ENCODE measurements at regions not wholly inside any gene's neighbourhood (a gene's known extent, or its start where the extent isn't known, plus 50 kb on each side); places are given as distances from the start of the nearest gene placed in this dataset.

DNA sequence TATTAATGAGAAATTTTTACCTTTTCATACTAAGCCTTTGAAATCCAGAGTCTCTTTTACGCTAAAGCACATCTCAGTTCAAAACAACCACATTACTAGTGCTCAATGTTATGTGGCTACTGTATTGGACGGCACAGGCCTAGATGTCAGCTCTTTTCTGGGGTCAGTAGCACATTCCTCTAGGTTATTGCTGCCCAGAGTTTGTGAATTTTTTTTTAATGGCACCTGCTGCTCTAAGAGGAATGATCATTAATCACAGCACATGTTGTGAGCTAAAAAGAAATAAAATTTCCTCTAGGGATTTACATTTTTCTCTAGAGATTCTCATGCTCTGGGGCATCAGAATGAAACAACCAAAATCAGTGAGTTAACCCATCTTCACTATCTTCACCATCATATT, 436.8 kb upstream of the THBS1 start:
- no peaks in the 10 kb centered on the region for H3K36me3 ChIP-seq (ENCODE audit: insufficient read depth, low read length)
- no peak overlapping the region for H3K4me2 ChIP-seq (ENCODE audit: low read depth, low read length, poor library complexity, severe bottlenecking)
- no peak overlapping the region for H3K9ac ChIP-seq (ENCODE audit: low read length)
- H3K9me3 ChIP-seq (ENCODE audit: low read length) = no peaks in the 10 kb centered on the region
- H3K27ac ChIP-seq (ENCODE audit: low read length) = no peak overlapping the region
- no peak for DNase-seq
- H4K20me1 ChIP-seq (ENCODE audit: insufficient read depth, low read depth, low read length) = no peaks in the 10 kb centered on the region
- no peaks in the 10 kb centered on the region for H3K9me2 ChIP-seq (replicated peaks; ENCODE audit: insufficient read depth, low read length)
- no peak overlapping the region for H2AFZ ChIP-seq (ENCODE audit: low read length)
- no peaks in the 10 kb centered on the region for H3K4me1 ChIP-seq (ENCODE audit: low read length)
- H3K4me3 ChIP-seq (ENCODE audit: low read length) = no peak overlapping the region
- no peaks in the 10 kb centered on the region for H3K79me2 ChIP-seq (ENCODE audit: low read length)
- no peaks in the 10 kb centered on the region for H3K27me3 ChIP-seq (ENCODE audit: low read length)

DNA sequence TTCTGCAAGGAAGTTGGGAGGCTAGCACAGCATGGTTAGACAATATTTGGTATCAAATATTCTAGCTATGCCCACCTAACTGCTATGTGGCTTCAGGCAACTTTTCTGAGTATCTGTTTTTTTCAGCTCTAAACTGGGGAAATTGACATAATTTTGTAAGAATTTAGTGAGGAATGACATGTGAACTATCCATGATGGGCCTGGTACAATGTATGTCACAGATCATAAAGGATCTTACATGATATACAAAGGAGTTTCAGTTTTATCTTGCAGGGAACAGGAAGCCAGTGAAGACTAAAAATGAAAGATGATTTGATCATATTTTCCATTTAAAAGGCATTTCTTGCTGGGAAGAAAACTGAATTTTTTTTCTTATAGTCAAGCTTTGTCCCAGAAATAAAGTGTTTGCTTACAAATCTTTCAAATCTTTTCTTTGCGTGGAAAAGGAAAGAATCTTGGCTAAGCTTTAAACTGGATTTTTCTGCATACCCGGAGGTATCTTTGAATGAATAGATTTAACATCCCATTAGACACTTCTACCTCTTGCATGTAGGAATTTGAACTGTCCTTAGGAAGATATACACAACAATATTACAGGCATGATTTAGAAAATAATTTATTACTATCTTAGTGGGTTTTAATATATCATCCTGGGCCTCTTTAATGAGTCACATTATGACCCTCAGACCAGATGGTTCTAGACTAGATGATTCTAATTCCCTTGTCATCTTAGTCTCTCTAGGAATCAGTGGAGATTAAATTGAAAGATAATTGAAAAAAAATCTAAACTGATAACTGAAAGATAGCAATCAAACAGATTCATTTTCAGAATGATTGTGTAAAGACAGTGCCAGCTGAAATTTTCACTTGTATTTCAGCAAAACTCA, 436.0 kb upstream of the THBS1 start:
- DNase-seq = no peak
- Histone ChIP-seq H2AFZ (ENCODE audit: low read length) (no peak overlapping the region), H4K20me1 (ENCODE audit: insufficient read depth, low read depth, low read length) (no peaks in the 10 kb centered on the region), H3K79me2 (ENCODE audit: low read length) (no peaks in the 10 kb centered on the region), H3K27me3 (ENCODE audit: low read length) (no peaks in the 10 kb centered on the region), H3K9me3 (ENCODE audit: low read length) (no peaks in the 10 kb centered on the region), H3K9ac (ENCODE audit: low read length) (no peak overlapping the region), H3K4me2 (ENCODE audit: low read depth, low read length, poor library complexity, severe bottlenecking) (no peak overlapping the region), H3K36me3 (ENCODE audit: insufficient read depth, low read length) (no peaks in the 10 kb centered on the region), H3K4me3 (ENCODE audit: low read length) (no peak overlapping the region), H3K27ac (ENCODE audit: low read length) (no peak overlapping the region), H3K9me2 (replicated peaks; ENCODE audit: insufficient read depth, low read length) (no peaks in the 10 kb centered on the region), H3K4me1 (ENCODE audit: low read length) (no peaks in the 10 kb centered on the region)

DNA sequence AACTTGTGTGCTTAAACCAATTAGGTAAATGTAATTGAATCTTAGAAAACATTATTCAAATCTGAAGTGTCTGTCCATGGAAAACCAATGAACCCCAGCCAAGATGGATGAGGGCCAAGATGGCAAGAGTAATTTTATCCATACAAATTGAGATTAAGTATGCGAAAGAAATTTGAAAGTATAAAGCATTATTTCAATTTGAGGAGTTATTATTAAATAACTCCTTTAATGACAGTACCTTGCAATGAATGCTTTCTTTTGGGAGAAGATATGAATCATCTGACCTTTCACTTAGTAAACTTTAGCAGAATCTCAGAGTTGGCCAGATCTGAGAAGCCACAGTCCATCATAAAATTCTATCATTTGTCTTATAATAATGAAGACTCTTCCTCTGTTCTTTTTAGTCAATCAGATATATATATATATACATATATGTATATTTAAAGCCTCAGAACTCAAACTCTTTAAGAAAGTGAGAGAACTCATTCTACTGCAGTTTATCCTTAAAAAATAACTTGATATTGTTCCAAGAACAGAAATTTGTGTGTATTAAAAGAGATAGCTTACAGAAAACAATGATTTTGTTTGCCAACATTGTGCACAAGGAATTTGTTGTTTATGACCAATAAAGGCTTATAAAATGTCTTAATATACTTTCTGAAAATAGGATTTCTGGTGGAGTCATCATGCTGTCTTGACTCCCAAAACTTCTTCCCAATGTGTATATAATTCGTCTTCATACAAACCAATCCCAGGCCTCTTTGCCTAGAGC, 434.8 kb upstream of the THBS1 start:
- no peak for DNase-seq
- no peaks in the 10 kb centered on the region for H3K36me3 ChIP-seq (ENCODE audit: insufficient read depth, low read length)
- H3K27ac ChIP-seq (ENCODE audit: low read length) = no peak overlapping the region
- no peak overlapping the region for H3K4me2 ChIP-seq (ENCODE audit: low read depth, low read length, poor library complexity, severe bottlenecking)
- no peaks in the 10 kb centered on the region for H3K4me1 ChIP-seq (ENCODE audit: low read length)
- no peaks in the 10 kb centered on the region for H3K9me2 ChIP-seq (replicated peaks; ENCODE audit: insufficient read depth, low read length)
- H4K20me1 ChIP-seq (ENCODE audit: insufficient read depth, low read depth, low read length) = no peaks in the 10 kb centered on the region
- no peak overlapping the region for H2AFZ ChIP-seq (ENCODE audit: low read length)
- H3K4me3 ChIP-seq (ENCODE audit: low read length) = no peak overlapping the region
- no peaks in the 10 kb centered on the region for H3K79me2 ChIP-seq (ENCODE audit: low read length)
- H3K27me3 ChIP-seq (ENCODE audit: low read length) = no peaks in the 10 kb centered on the region
- H3K9me3 ChIP-seq (ENCODE audit: low read length) = no peaks in the 10 kb centered on the region
- no peak overlapping the region for H3K9ac ChIP-seq (ENCODE audit: low read length)

DNA sequence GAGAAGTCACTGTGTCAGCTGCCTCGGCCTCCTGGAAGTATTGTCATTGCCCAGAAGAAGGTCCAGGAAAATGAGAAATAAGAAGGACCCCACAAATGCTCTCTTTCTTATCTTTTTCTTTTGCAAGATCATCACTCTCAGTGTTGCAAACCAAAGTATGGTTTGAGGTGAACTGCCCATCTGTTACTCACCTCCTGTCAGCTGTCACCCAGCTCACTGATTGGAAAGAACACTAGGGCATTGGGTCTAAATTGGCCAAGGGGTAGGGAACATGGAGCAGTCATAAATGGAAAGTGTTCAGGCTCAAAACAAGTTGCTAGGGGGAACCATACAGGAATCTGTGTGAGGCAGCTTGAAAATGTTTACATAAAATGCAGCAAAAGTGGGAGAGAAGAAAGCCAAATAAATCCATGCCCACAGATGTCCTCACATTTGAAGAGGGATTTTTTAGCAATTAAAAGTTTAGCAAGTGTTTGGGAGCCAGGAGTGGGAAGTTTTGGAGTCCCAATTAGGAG, 431.2 kb upstream of the THBS1 start:
- DNase-seq = no peak
- H3K9ac ChIP-seq (ENCODE audit: low read length) = no peak overlapping the region
- no peaks in the 10 kb centered on the region for H3K79me2 ChIP-seq (ENCODE audit: low read length)
- no peak overlapping the region for H3K4me2 ChIP-seq (ENCODE audit: low read depth, low read length, poor library complexity, severe bottlenecking)
- no peak overlapping the region for H3K27ac ChIP-seq (ENCODE audit: low read length)
- no peak overlapping the region for H3K4me3 ChIP-seq (ENCODE audit: low read length)
- no peaks in the 10 kb centered on the region for H3K36me3 ChIP-seq (ENCODE audit: insufficient read depth, low read length)
- H3K4me1 ChIP-seq (ENCODE audit: low read length) = no peaks in the 10 kb centered on the region
- H3K9me2 ChIP-seq (replicated peaks; ENCODE audit: insufficient read depth, low read length) = no peaks in the 10 kb centered on the region
- no peak overlapping the region for H2AFZ ChIP-seq (ENCODE audit: low read length)
- no peaks in the 10 kb centered on the region for H3K27me3 ChIP-seq (ENCODE audit: low read length)
- no peaks in the 10 kb centered on the region for H3K9me3 ChIP-seq (ENCODE audit: low read length)
- H4K20me1 ChIP-seq (ENCODE audit: insufficient read depth, low read depth, low read length) = no peaks in the 10 kb centered on the region

DNA sequence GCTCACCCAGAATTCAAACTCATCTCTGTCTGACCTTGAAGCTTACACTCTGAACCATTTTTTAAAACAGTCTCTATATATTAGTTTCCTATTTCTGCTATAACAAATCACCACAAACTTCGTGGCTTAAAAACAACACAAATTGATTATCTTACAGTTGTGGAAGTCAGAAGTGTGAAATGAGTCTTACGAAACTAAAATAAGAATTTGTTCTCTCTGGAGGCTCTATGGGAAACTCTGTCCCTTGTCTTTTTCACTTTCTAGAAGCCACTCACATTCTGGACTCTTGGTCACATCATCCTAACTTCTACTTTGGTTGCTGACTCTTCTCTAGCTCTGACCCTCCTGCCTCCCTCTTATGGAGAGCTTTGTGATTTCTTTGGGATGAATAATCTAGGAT, 429.3 kb upstream of the THBS1 start:
- no peaks in the 10 kb centered on the region for H3K36me3 ChIP-seq (ENCODE audit: insufficient read depth, low read length)
- no peaks in the 10 kb centered on the region for H4K20me1 ChIP-seq (ENCODE audit: insufficient read depth, low read depth, low read length)

DNA sequence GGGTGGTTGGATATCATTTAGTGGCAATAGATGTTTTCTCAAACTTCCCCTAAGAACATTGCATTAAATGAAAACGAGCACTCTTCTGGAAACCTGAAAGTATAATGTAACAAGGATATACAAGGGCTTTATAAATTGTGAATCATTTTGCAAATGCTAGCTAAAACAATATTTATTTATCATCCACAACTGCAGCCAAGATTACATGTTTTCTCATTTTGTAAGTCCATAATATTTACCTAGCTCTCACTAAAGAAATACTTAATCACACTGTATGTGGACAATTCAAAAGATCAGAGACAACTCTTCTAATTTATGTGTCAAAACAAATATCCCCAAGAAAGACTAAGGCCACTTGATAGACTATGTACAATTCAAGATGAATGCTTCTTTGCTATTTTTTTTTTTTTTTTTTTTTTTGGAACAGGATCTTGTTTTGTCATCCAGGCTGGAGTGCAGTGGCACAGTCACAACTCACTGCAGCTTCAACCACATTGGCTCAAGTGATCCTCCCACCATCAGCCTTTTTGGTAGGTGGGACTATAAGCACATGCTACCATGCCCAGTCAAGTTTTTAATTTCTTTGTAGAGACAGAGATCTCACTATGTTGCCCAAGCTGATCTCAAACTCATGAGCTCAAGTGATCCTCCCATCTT, 427.7 kb upstream of the THBS1 start:
- H3K9ac ChIP-seq (ENCODE audit: low read length) = no peak overlapping the region
- no peaks in the 10 kb centered on the region for H3K9me2 ChIP-seq (replicated peaks; ENCODE audit: insufficient read depth, low read length)
- no peaks in the 10 kb centered on the region for H3K4me1 ChIP-seq (ENCODE audit: low read length)
- H3K36me3 ChIP-seq (ENCODE audit: insufficient read depth, low read length) = no peaks in the 10 kb centered on the region
- no peak overlapping the region for H2AFZ ChIP-seq (ENCODE audit: low read length)
- no peak overlapping the region for H3K27ac ChIP-seq (ENCODE audit: low read length)
- no peak overlapping the region for H3K4me3 ChIP-seq (ENCODE audit: low read length)
- no peaks in the 10 kb centered on the region for H3K79me2 ChIP-seq (ENCODE audit: low read length)
- no peaks in the 10 kb centered on the region for H3K9me3 ChIP-seq (ENCODE audit: low read length)
- no peaks in the 10 kb centered on the region for H4K20me1 ChIP-seq (ENCODE audit: insufficient read depth, low read depth, low read length)
- no peak overlapping the region for H3K4me2 ChIP-seq (ENCODE audit: low read depth, low read length, poor library complexity, severe bottlenecking)
- no peak for DNase-seq
- no peaks in the 10 kb centered on the region for H3K27me3 ChIP-seq (ENCODE audit: low read length)

More for the DNA sequence above, 429.3 kb upstream of the THBS1 start:
- H3K27me3 ChIP-seq (ENCODE audit: low read length) = no peaks in the 10 kb centered on the region
- no peaks in the 10 kb centered on the region for H3K9me3 ChIP-seq (ENCODE audit: low read length)
- no peak for DNase-seq
- no peaks in the 10 kb centered on the region for H3K79me2 ChIP-seq (ENCODE audit: low read length)
- H3K27ac ChIP-seq (ENCODE audit: low read length) = no peak overlapping the region
- H3K4me1 ChIP-seq (ENCODE audit: low read length) = no peaks in the 10 kb centered on the region
- no peak overlapping the region for H3K4me2 ChIP-seq (ENCODE audit: low read depth, low read length, poor library complexity, severe bottlenecking)
- no peak overlapping the region for H3K4me3 ChIP-seq (ENCODE audit: low read length)
- H2AFZ ChIP-seq (ENCODE audit: low read length) = no peak overlapping the region
- no peaks in the 10 kb centered on the region for H3K9me2 ChIP-seq (replicated peaks; ENCODE audit: insufficient read depth, low read length)
- no peak overlapping the region for H3K9ac ChIP-seq (ENCODE audit: low read length)

DNA sequence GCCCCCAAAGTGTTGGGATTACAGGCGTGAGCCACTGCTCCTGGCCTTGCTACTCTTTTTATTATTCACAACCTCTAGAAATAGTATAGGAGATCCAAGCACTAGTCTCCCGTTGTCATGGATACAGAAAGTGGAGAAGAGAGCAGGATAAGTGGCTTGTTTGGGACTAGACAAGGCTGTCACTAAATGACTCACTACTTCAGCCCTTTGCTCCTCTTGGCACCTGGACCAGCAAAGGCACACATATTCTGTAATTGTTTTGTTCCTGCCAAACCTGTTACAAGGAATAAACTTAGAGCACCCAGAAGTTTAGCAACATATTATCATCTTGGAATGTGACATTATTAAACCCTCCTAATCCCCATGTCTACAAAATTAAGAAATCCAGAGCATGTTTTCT, 427.2 kb upstream of the THBS1 start:
- no peak overlapping the region for H3K4me3 ChIP-seq (ENCODE audit: low read length)
- H3K27ac ChIP-seq (ENCODE audit: low read length) = no peak overlapping the region
- H3K4me1 ChIP-seq (ENCODE audit: low read length) = no peaks in the 10 kb centered on the region
- no peak for DNase-seq
- no peak overlapping the region for H3K4me2 ChIP-seq (ENCODE audit: low read depth, low read length, poor library complexity, severe bottlenecking)
- H3K27me3 ChIP-seq (ENCODE audit: low read length) = no peaks in the 10 kb centered on the region
- no peaks in the 10 kb centered on the region for H4K20me1 ChIP-seq (ENCODE audit: insufficient read depth, low read depth, low read length)
- H3K79me2 ChIP-seq (ENCODE audit: low read length) = no peaks in the 10 kb centered on the region
- H3K36me3 ChIP-seq (ENCODE audit: insufficient read depth, low read length) = no peaks in the 10 kb centered on the region
- no peaks in the 10 kb centered on the region for H3K9me3 ChIP-seq (ENCODE audit: low read length)
- no peaks in the 10 kb centered on the region for H3K9me2 ChIP-seq (replicated peaks; ENCODE audit: insufficient read depth, low read length)
- H2AFZ ChIP-seq (ENCODE audit: low read length) = no peak overlapping the region
- no peak overlapping the region for H3K9ac ChIP-seq (ENCODE audit: low read length)

DNA sequence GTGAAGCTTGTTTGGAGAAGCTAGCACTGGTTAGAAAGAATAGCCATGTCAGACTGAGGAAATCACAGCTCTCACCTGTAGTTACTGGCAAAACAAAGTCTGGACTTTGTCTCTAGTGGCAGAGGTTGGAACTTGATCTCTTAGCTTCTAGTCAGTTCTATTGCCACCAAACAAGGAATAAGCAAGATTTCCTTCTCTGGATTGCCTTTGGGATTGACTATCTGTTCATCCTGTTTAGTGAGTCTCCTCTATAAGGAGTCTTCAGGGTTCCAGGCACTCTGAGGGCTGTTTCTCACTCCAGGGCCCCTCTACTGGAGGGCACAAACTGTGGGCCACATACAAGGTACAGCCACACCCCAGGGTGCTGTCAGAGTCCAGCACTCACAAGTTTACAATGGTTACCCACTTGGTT, 426.6 kb upstream of the THBS1 start:
- Histone ChIP-seq H3K27me3 (ENCODE audit: low read length) (no peaks in the 10 kb centered on the region), H2AFZ (ENCODE audit: low read length) (no peak overlapping the region), H3K9me3 (ENCODE audit: low read length) (no peaks in the 10 kb centered on the region), H3K4me2 (ENCODE audit: low read depth, low read length, poor library complexity, severe bottlenecking) (no peak overlapping the region), H3K4me1 (ENCODE audit: low read length) (no peaks in the 10 kb centered on the region), H3K79me2 (ENCODE audit: low read length) (no peaks in the 10 kb centered on the region), H4K20me1 (ENCODE audit: insufficient read depth, low read depth, low read length) (no peaks in the 10 kb centered on the region), H3K27ac (ENCODE audit: low read length) (no peak overlapping the region), H3K4me3 (ENCODE audit: low read length) (no peak overlapping the region), H3K9ac (ENCODE audit: low read length) (no peak overlapping the region), H3K9me2 (replicated peaks; ENCODE audit: insufficient read depth, low read length) (no peaks in the 10 kb centered on the region), H3K36me3 (ENCODE audit: insufficient read depth, low read length) (no peaks in the 10 kb centered on the region)
- DNase-seq = no peak

All from Karpas-422 (cell line).